MCF 10A (cell line): ENCODE measurements at regions not wholly inside any gene's neighbourhood (a gene's known extent, or its start where the extent isn't known, plus 50 kb on each side); places are given as distances from the start of the nearest gene placed in this dataset.

Experiments used
- BruUV-seq: library from RNA; stranded (reverse); fragments of 400-500 nt; replicated peaks from 2 replicates; lab custom pipeline; 2021; lab: Mats Ljungman, UMichigan
- CTCF ChIA-PET: fragments of 300-600 bp; sonication (Branson Sonifier 250); formaldehyde crosslinking; extraction: SDS; loops from one replicate; lab custom pipeline; 2021; ENCODE audit warnings: antibody characterized with exemption, inconsistent platforms; lab: Yijun Ruan, JAX
- POLR2A ChIA-PET: fragments of 300-600, 350-650 bp; sonication (Branson Sonifier 250); formaldehyde crosslinking; extraction: SDS; loops from one replicate; lab custom pipeline; 2020; ENCODE audit warnings: antibody characterized with exemption, inconsistent platforms; lab: Yijun Ruan, JAX
- DNase-seq: peaks from one replicate; pipeline ENCODE4 v3.0.0-alpha.2; 2018; ENCODE audit not compliant: unreplicated experiment
- H3K27ac Mint-ChIP-seq: one replicate; pipeline ENCODE4 v1.8.0; 2022; ENCODE audit warnings: mild to moderate bottlenecking, low read depth, mixed read lengths; ENCODE audit not compliant: unreplicated experiment
- H3K27me3 Mint-ChIP-seq: one replicate; pipeline ENCODE4 v1.8.0; 2022; ENCODE audit warnings: mixed read lengths; ENCODE audit not compliant: insufficient read depth, unreplicated experiment
- H3K36me3 Mint-ChIP-seq: one replicate; pipeline ENCODE4 v1.8.0; 2022; ENCODE audit warnings: mild to moderate bottlenecking, moderate library complexity, mixed read lengths; ENCODE audit not compliant: insufficient read depth, unreplicated experiment
- H3K4me1 Mint-ChIP-seq: one replicate; pipeline ENCODE4 v1.8.0; 2022; ENCODE audit warnings: mixed read lengths; ENCODE audit not compliant: insufficient read depth, unreplicated experiment
- H3K4me3 Mint-ChIP-seq: one replicate; pipeline ENCODE4 v1.8.0; 2022; ENCODE audit warnings: mild to moderate bottlenecking, moderate library complexity, mixed read lengths; ENCODE audit not compliant: unreplicated experiment
- H3K9me3 Mint-ChIP-seq: one replicate; pipeline ENCODE4 v1.8.0; 2022; ENCODE audit warnings: mixed read lengths; ENCODE audit not compliant: unreplicated experiment
- intact Hi-C: fragments of 100-400 bp; cut with micrococcal nuclease; formaldehyde crosslinking; loops from 2 replicates; pipeline ENCODE4 v1.14.1; 2022
- TF ChIP-seq, protein P1 (sequence below): fragments of 200-600 bp; IDR thresholded peaks from one replicate; pipeline ENCODE4 v1.8.0; 2022; ENCODE audit warnings: antibody characterized with exemption, mild to moderate bottlenecking; ENCODE audit not compliant: unreplicated experiment

GRCh38 chr7:52652621-52653020, 382.8 kb upstream of the POM121L12 start:
- intact Hi-C loops, result no loop called here
- TF ChIP-seq, protein P1, sequence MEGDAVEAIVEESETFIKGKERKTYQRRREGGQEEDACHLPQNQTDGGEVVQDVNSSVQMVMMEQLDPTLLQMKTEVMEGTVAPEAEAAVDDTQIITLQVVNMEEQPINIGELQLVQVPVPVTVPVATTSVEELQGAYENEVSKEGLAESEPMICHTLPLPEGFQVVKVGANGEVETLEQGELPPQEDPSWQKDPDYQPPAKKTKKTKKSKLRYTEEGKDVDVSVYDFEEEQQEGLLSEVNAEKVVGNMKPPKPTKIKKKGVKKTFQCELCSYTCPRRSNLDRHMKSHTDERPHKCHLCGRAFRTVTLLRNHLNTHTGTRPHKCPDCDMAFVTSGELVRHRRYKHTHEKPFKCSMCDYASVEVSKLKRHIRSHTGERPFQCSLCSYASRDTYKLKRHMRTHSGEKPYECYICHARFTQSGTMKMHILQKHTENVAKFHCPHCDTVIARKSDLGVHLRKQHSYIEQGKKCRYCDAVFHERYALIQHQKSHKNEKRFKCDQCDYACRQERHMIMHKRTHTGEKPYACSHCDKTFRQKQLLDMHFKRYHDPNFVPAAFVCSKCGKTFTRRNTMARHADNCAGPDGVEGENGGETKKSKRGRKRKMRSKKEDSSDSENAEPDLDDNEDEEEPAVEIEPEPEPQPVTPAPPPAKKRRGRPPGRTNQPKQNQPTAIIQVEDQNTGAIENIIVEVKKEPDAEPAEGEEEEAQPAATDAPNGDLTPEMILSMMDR, result no peak
- Mint-ChIP-seq H3K4me3 (no peak overlapping the region), H3K9me3 (no peaks in the 10 kb centered on the region), H3K36me3 (no peaks in the 10 kb centered on the region), H3K4me1 (no peaks in the 10 kb centered on the region), H3K27ac (no peak overlapping the region), H3K27me3 (no peaks in the 10 kb centered on the region)
- no TSS peak for BruUV-seq
- no peak for DNase-seq
- CTCF ChIA-PET, result no interaction called here
- POLR2A ChIA-PET, result no interaction called here

- ChIA-PET CTCF (no interaction called here), POLR2A (no interaction called here)
- H3K4me1 Mint-ChIP-seq, result no peaks in the 10 kb centered on the region
- no peak for DNase-seq
- TF ChIP-seq, protein P1, result no peak
- intact Hi-C loops, result no loop called here
- H3K4me3 Mint-ChIP-seq, result no peak overlapping the region
- H3K36me3 Mint-ChIP-seq, result no peaks in the 10 kb centered on the region
- no peaks in the 10 kb centered on the region for H3K27me3 Mint-ChIP-seq
- no peak overlapping the region for H3K27ac Mint-ChIP-seq
- no TSS peak for BruUV-seq
- H3K9me3 Mint-ChIP-seq, result peaks cover 6% of the 10 kb centered on the region
Measured at GRCh38 chr7:52648872-52649271, 386.6 kb upstream of the POM121L12 start.

GRCh38 chr7:52647046-52647445, 388.4 kb upstream of the POM121L12 start:
- POLR2A ChIA-PET, result no interaction called here
- TF ChIP-seq, protein P1, result no peak
- intact Hi-C loops, result no loop called here
- no peak overlapping the region for H3K4me3 Mint-ChIP-seq
- H3K27ac Mint-ChIP-seq, result no peak overlapping the region
- CTCF ChIA-PET, result no interaction called here
- peaks cover 6% of the 10 kb centered on the region for H3K9me3 Mint-ChIP-seq
- no peaks in the 10 kb centered on the region for H3K4me1 Mint-ChIP-seq
- no peaks in the 10 kb centered on the region for H3K27me3 Mint-ChIP-seq
- no peak for DNase-seq
- no TSS peak for BruUV-seq
- H3K36me3 Mint-ChIP-seq, result no peaks in the 10 kb centered on the region

DNA sequence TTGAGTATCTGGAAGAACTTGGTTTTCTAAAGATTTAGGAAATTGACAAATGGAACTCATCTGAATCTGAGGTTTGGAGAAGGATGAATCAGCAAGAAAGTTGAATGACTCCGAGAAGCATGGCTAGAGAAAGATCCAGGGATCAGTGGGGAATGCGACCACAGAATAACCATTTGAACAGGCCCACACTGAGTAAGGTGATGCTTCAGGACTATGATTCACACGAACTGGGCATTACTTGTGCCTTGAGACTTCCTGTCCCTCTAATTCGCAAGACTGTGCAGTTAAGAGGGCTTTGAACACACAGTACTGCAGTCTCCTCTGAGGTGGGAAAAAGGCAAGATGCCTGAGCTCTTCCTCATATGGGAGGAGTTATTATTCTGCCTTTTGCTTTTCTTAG, 395.5 kb upstream of the POM121L12 start:
- H3K4me1 Mint-ChIP-seq, result no peaks in the 10 kb centered on the region
- intact Hi-C loops, result no loop called here
- no TSS peak for BruUV-seq
- no peaks in the 10 kb centered on the region for H3K36me3 Mint-ChIP-seq
- H3K4me3 Mint-ChIP-seq, result no peak overlapping the region
- ChIA-PET CTCF (no interaction called here), POLR2A (no interaction called here)
- TF ChIP-seq, protein P1, result no peak
- no peaks in the 10 kb centered on the region for H3K27me3 Mint-ChIP-seq
- H3K9me3 Mint-ChIP-seq, result no peaks in the 10 kb centered on the region
- H3K27ac Mint-ChIP-seq, result no peak overlapping the region
- DNase-seq, result no peak
